GM19043 (cell line): ENCODE measurements at regions not wholly inside any gene's neighbourhood (a gene's known extent, or its start where the extent isn't known, plus 50 kb on each side); places are given as distances from the start of the nearest gene placed in this dataset.

Source experiments
- ATAC-seq: cut with Tn5 transposase; IDR thresholded peaks from one replicate; pipeline ENCODE4 v1.9.1; 2021; ENCODE audit warnings: low read depth; ENCODE audit not compliant: unreplicated experiment

DNA sequence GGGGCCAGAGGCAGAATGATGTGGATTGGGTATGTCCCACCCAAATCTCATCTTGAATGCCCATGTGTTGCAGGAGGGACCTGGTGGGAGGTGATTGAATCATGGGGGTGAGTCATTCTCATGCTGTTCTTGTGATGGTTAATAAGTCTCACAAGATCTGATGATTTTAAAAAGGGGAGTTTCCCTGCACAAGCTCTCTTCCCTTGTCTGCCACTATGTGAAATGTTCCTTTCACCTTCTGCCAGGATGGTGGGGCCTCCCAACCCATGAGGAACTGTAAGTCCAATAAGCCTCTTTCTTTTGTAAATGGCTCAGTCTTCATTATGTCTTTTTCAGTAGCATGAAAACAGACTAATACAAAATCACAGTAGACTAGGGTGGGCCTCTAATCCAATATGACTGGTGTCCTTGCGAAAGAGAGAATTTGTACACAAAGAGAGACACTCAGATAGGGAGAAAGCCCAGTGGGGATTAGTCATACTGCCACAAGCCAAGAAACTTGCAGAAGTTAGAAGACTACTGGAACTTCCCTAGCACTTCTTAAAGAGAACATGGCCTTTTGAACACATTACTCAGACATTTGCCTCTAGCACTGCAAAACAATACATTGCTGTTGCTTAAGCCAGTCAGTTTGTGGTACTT, 68.4 kb downstream of the ANXA1 start:
- peak; percentile 61 for ATAC-seq

DNA sequence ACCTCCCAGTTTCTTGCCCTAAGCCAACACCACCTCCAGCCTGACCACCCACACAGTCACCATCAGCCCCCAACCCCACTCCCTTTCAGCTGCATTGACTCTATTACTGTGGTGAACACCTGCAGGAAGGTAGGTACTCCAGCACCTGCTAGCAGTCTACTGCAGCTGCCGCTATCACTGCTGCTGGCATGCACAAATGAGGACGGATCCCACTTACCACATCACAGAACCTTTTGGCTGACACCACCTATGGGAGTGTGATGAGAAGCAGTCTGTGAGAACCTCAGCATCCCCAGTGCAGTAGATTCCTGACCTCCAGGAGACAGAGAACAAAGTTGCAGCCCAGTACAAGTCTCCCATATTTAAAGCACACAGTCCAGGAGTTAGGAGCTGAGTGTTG, 71.9 kb downstream of the ANXA1 start:
- ATAC-seq = no peak

DNA sequence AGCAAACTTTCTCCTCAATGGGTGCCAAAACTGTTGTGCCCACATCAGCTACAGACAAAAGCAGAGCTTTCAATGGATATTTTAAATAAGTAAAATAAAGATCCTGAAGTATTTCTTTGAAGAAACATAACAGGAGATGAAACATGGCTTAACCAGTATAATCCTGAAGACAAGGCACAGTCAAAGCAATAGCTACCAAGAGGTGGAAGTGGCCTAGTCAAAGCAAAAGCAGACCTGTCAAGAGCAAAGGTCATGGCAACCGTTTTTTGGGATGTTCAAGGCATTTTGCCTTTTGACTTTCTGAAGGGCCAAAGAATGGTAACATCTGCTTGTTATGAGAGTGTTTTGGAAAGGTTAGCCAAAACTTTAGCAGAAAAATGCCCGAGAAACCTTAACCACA, 77.9 kb downstream of the ANXA1 start:
- no peak for ATAC-seq

DNA sequence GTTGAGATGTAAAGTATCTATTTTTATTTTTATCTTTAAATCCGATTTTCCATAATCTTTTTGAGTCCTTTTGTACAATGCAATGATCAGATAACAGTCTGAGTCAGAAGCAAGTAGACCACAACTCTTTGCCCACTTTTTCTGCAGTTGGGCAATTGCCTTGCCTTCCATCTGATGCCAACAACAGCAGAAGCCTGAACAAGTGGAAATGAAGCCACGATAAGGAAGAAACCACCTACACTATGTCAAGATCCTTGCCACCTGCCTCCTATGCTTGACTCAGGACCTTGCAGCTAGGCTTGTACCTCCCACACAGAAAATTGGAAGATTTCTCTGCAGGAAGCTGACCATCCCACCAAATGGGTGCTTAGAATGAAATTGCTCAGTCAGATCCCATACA, 78.6 kb downstream of the ANXA1 start:
- no peak for ATAC-seq

DNA sequence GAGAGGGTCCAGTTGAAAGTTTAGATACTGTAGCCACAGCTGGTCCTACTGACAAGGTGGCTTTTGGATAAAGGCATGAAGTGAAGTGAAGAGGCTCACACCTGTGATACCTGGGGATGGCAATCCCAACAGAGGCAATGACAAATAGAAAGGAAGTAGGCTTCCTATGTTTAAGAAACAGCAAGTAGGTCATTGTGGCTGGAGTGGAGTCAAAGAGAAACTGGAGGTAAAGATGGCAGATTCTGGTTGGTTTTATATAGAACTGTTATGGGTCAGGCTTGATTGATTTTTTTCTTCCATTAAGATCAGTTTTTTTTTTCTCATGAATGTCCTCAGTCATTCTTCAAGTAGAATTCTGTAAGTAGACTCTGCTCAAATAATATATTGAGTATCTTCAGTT, 79.5 kb downstream of the ANXA1 start:
- ATAC-seq = no peak

DNA sequence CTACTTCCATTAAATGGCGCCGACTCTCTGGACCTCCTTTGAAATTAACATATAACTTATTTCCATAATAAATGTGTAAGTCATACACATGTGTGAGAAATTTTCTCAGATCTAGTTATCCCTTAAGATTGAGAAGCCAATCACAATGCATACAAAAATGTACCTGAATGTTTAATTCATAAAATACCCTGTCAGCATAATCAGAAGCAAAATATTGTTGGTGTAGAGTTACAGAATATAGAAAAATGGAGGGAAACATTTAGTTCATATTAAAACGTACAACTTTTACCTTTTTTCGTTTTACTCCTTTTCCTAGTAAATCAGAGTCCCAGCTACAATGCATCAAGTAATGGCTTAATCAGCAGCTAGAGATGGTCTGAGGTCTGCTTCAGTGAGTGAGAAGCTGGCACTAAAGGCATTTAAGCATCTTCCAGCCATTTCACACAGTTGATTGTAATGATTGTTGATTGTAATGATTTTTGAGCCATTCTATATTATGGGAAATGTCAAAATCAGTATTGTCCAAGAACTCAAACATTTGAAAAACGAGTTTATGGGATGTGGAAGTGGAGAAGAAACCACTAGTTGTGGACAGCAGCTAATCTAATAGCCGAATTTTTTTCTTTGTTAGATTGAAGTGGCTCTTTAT, 81.8 kb downstream of the ANXA1 start:
- no peak for ATAC-seq

DNA sequence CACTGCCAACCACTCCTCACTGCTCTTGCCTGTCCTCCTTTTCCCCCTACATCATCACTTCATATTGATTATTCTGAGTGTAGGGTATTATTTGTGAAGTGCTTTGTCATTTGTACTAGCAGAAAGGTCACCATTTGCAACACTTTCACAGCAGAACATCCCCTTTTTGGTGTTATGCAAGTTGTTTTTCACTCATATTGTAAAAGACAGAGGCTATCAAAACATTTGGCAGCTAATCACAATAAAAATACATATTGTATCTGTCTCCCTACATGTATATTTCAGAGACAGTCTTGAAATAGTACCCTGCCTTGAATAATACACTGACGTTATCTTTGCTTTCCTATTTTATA, 82.3 kb downstream of the ANXA1 start:
- no peak for ATAC-seq

DNA sequence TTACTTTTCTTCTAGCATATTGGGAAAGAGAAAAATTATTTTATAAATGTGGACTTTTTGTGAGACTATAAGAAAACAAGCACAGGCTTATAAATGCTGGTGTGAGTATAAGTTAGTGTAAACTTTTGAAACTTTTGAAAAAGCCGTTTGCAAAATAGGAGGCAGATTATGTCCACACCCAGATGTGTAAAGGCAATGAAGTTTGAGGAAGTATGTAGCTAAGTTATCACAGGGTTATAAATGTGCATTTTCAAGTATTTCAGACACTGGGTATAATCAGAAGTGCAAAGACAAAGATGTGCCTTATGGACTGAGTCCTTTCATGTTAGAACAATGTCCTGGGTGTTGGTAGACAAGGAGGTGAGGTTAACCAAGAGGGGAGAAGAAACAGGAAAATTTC, 85.5 kb downstream of the ANXA1 start:
- no peak for ATAC-seq

DNA sequence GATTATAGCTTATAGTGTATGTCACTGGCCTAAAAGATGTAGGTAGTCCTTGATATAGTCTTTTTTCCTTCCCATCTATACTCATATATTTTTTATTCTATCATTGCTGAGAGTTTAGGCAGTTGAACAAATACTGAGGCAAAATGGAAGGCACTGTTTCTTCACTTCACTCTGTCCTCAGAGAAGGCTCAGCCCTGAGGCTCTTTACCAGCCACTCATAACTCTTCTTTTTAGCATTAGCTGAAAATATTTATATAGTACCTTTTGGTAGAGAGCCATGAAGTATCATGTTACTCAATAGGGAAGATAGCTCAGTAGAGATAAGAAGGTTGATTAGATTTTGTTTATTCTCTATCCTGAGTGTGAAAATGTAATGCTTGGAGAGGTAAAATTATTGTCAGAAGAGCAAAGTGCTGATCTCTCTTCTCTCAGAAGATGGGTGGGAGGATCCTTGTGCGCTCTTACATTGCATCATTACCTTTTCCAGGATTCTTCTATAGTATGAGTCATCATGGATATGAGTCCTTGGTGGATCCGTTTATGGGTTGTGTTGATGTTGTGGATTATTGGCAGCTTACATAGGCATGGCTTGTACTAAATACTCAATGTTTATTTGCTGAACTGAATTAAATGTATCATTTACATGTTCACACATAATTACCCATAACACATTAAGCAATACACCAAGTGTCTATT, 88.1 kb downstream of the ANXA1 start:
- ATAC-seq = no peak

DNA sequence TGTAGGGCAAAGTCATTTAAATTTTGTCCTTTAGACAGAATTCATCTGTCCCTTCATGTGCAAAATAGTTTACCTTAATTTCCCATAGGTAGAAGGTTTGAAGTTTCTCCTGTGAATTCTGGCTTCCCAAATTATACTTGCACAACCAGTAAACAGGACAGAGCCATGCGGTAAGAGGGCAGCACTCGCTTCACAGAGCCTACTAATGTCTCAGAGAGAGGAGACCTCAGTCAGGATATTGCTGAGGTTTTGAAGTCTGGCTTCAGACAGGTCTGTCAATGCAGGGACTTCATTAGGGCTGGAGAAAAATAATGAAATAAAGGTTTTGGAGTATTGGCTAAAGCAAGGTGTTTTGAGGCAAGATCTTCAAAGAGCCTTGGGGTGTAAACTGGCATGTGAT, 91.4 kb downstream of the ANXA1 start:
- ATAC-seq = no peak

DNA sequence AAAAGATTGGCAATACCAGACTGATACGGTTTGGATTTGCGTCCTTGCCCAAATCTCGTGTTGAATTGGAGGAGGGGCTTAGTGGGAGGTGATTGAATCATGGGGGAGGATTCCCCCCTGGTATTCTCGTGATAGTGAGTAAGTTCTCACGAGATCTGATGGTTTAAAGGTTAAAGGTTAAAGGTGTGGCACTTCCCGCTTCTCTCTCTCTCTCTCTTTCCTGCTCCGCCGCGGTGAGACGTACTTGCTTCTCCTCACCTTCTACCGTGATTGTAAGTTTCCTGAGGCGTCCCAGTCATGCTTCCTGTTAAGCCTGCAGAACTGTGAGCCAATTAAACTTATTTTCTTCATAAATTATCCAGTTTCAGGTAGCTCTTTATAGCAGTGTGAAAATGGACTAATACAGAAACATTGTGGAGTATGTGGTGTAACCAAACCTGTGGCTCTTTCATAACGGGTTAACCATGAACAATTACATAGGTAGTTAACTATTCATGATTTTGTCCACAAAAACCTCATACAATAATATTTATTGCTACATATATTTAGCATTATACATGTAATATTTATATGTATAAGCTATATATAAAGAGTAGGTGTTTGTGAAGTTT, 107.5 kb downstream of the ANXA1 start:
- ATAC-seq = no peak

DNA sequence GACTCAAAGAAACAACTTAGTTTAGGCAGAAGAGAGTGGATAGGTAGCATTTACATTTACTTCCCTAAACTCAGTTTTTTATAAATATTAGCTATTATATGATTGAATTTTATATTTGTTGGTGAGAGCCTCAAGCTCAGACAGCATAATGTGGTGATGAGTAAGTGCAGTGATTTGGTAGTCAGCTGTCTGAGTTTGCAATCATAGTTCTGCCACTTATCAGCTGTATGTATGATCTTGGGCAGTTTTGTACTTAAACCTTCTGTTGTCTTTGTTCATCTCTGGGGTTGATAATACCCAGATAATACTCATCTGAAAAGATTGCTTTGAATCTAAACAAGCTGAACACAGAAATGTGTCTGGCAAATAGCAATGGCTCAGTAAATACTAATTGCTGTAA, 108.8 kb downstream of the ANXA1 start:
- no peak for ATAC-seq

DNA sequence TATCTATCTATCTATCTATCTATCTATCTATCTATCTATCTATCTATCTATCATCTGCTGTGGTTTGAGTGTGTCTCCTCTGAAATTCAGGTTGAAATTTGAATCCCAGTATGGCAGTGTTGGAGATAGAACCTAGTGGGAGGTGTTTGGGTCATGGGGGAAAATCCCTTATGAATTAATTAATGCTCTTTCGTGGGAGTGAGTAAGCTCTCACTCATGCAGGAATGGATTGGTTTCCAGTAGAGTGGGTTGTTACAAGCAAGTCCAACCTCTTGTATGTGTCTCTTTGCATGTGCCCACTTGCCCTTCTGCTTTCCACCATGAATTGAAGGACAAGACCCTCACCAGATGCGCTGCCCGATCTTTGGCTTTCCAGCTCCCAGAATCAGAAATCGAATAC, 113.0 kb downstream of the ANXA1 start:
- no peak for ATAC-seq

DNA sequence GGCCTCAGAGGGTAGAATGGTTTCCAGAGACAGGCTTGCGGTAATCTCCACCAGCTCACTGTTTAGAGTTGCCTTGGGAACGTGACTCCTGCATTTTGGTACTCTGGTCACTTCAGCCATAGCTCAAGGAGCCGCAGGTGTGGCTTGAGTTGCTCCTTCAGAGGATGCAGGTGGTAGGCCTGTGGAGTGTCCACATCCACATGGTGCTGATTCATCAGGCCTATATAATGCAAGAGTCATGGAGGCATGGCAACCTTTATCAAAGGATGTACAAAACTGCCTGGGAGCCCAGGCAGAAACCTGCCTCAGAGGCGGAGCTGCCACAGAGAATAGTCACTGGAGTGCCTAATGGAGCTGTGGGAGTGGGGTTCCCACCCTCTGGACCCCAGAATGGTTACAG, 114.2 kb downstream of the ANXA1 start:
- no peak for ATAC-seq

DNA sequence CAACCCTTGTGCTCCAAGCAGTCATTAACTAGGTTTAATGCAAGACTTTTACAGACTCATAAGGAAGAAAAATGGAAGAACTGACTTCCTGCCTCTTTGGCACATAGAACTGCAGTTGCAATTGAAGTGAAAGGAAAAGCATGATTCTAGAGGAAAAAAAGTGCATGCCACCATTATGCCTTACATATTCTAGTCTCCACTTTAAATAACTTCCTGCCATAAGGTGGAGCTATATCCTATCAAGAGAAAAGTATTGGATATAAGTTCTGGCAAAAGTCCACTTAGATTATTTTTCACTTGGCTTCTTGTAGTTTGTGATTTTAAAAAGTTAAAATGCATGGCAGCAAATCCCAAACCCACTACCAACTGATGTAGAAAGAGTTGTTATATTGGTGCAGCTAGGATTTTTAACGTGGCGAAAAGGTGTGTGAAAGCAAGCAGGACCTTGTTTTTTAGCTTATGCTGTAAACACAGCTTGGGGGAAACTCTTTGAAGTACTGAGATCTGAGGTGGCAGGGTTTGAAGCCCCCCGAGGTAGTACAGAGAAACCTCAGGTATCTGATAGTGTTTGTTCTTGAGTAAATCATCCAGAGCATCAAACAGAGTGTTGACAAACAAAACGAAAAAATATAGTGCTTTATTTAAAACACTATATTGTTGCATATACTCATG, 117.9 kb downstream of the ANXA1 start:
- no peak for ATAC-seq

DNA sequence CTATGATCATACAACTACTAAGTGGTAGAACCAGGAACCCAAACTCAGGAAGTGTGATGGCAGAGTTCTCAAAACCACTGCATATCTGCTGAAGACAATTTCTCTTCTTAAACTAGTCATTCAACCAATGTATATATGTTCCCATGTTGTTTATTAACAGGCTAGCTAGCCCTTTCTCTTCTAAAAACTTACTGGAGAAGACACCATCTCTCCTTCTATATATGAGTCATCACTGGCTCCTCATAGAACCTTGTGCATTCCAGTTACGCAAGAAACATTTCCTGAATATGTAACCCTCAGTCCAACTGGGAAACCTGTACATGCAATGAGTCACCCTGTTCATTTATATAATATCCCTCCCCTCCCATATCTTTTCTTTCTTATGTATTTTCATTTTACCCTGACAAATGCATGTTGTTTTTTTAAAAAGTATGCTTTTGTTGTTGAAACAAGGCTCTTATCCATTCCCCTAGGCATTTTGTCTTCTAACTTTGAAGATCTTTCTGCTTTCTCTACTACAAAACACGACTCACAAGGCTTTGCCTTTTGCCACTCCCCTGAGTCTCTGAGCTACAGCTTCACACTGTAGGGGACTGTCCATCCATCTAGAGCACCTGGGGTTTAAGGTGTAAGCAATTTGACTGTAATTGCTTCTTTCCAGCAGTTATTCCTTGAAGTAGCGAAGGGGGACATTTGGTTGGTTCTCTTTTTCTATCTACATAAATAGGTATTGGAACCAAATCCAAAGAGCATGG, 119.5 kb downstream of the ANXA1 start:
- ATAC-seq = no peak

DNA sequence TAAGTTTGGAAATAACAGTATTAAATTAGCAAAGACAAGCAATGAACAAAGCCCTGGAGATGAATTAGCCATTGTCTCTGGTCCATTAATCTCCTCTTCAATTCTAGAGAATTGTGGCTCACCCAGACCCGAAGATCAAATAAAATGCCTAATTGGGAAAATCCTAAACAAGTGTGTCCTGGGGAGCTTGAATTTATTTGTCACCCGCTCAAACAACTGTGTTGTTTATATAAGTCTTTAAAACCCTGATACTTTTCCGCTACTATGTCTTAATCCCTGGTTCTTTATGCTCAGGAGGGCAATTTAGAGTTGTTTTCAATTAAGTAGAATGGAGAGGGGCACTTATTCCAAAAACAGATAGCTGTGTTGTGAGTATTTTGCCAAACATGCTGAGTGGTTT, 128.4 kb downstream of the ANXA1 start:
- no peak for ATAC-seq

DNA sequence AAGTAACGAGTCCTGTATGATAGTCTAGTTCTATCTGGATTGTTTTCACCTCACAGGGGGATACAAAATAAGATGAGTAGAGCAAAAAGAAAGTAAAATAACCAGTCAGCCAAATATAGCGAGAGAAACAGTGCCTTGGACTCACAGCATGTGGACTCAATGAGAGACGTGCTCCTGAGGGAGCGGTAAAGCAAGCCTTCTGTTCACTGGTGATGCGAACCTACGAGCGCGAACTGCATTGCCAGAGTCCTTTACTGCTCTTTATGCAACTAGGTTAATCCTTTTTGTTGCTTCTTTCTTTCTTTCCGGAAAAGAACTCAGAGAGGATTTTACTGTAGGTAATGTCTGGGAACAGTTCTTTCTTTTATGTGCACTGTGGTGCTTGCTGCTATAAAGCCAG, 132.7 kb downstream of the ANXA1 start:
- ATAC-seq = no peak

DNA sequence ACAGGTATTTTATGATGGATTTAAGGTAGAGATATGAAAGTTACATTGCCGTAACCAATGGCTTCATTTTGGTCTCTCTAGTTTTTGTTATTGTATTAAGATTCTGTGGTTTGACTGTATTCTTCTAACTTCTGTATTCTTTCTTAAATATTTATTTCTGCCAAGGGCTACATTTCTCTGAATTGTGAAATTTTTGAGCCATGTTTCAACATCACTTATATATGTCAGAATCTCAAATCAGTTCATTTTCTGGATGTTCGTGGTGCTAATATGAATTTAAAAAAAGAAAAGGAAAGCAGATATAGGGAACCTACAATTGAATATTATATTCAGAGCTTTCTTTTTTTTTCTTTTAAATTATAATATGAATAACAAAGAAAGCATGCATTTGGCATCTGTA, 142.7 kb downstream of the ANXA1 start:
- ATAC-seq = no peak

DNA sequence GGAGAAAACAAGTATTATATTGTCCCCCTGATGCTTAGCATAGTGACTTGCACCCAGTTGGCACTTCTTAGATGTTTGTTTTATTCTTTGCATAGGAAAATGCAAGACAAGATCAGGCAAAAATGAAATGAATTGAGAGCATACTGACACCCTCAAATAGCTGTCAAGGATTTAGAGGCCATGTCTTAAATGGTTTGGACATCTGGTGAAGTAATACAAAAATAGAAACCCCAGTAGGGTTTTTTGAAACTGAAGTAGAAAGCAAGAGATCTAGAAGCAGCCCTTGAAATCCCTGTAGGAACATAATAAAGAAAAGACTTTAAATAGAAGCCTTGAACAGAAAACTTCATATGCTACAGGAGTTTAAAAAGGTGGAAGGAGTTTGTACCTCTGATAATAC, 174.3 kb downstream of the ANXA1 start:
- ATAC-seq = no peak

DNA sequence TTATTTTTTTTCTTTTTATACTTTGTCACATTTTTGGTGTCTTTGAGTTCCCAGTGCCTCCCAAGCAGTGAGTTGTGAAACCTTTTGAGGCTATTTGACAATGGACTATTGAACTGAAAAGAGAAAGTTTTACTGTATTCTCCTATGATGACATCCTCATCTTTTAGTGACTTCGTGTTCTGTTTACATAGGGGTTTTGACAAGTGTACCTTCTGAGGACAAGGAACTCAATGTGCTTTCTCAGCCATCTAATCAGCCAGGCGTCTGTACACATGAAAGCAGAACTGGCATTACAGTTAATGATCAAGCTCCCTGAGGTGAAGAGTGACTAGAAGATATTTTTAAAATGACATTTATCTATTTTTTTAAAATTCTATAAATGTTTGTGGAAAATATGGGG, 175.5 kb downstream of the ANXA1 start:
- no peak for ATAC-seq
